HG03064 (cell line): ENCODE measurements at regions not wholly inside any gene's neighbourhood (a gene's known extent, or its start where the extent isn't known, plus 50 kb on each side); places are given as distances from the start of the nearest gene placed in this dataset.
"Not testable (repeated sequence)": the region's sequence is repeated elsewhere in the genome, so short reads cannot be mapped to it uniquely, and the experiment has no call there.

Source experiments
- ATAC-seq: cut with Tn5 transposase; IDR thresholded peaks from one replicate; pipeline ENCODE4 v1.9.1; 2021; ENCODE audit warnings: low read depth; ENCODE audit not compliant: unreplicated experiment

DNA sequence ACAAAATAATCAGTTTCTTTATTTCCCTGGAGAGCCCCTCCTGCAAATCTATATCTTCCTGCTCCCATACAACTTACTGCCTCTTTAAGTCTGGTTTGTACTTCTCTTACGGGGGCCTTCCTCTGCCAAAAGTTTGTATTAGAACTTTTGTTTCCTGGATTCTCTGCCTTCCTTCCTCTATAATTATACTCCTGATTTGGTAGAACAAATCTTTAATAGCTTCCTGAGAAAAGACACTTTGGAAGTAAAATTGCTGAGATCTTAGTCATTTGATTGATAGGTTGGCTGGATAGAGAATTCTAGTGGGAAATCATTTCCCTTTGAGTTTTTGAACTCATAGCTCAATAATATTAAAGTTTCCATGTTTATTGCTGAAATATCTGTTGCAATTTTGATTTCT, 499.2 kb downstream of the RAB38 start:
- no peak for ATAC-seq

DNA sequence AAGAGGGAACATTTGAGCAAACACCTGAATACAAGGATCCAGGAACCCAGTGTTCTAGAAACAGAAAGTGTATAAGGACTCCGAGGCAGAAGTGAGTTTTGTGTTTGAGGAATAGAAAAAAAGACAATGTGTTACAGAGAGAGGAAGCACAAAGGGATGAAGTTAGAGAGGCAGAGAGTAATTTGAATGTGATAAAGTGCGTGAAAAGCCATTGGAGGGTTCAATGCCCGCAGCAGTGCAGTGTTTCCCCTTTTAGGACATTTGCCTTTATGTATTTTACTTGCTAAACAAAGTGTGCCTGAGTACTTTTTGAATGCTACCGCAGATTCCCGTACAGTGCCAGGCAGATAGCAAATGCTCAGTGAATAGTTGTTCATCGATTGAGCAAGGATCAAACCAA, 508.5 kb downstream of the RAB38 start:
- no peak for ATAC-seq

DNA sequence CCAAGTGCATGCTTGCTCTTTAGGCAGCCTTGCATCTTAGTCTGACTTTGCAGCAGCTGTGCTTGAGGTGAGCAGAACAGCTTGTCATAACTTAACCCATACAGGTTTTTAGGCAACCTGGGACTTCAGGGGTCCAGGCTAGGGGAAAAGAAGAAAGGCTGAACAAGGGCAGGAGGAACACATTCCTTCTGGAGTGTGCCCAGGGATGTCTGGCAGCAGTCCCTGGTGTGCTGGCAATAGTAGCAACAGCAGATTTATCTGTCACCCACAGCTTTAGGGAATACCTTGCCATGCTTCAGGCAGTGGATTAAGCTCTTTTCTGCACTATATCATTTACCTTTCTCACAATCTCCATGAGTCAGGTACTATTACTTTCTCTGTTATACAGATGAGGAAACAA, 513.0 kb downstream of the RAB38 start:
- ATAC-seq: no peak

DNA sequence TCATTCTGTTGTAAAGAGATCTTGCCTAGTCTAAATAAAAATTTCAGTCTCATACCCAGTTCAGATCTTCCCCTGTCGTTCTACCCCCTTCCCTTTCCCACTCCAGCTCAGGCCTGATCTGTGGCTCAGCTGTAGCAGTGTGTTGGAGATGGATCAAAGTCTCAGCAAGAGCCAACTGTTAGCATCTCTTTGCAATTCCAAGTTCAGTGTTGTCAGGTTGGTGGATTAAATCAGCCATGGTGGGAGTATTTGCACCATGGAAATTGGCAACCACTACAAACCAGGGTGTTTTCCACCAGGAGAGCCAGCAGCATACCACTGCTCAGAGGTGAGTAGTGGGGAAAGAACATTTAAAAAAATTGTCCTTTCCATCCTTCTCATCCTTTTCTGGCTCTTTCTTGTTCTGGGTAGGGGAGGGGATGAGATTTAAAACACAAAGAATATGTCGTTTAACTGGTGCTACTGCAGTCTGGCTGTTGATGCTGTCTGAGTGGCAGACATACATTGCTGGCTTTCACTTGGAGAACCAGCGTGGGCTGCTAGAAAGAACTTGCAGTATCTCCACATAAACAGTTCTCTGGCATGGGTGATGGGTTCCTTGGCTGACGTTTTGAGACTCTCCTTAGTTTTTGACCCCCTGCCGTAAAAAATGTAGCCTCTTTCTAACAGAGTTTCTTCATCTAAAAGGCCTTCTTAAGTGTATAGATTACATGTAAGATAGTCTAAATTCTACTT, 514.1 kb downstream of the RAB38 start:
- ATAC-seq: no peak

DNA sequence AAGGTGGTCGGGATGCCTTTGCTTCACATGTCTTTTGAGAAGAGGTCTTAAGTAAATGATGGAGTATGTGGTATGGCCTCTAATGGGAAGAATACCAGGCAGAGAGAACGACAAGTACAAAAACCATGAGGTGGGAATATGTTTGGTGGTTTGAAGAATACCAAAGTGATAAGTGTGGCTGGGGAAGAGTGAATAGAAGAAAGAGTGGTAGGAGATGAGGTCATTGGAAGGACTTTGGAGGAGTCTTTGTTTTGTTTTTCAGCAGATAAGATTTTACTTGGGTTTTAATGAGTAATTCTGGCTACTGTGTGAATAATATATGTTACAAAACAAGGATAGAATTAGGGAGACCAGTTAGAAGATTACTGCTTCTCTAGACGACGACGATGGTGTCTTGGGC, 515.4 kb downstream of the RAB38 start:
- ATAC-seq: no peak

DNA sequence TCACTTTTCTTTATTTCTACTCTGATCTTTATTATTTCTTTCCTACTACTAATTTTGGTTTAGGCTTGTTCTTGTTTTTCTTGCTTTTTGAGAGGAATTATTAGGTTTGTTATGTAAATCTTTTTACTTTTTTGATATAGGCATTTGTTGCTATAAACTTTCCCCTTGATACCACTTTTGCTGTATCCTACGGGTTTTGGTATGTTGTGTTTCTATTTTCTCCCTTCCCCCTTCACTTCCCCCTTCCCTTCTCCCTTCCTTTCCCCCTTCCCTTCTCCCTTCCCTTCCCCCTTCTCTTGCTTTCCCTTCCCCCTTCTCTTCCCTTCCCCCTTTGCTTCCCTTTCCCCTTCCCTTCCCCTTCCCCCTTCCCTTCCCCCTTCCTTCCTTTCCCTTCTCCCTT, 529.6 kb downstream of the RAB38 start:
- no peak for ATAC-seq

DNA sequence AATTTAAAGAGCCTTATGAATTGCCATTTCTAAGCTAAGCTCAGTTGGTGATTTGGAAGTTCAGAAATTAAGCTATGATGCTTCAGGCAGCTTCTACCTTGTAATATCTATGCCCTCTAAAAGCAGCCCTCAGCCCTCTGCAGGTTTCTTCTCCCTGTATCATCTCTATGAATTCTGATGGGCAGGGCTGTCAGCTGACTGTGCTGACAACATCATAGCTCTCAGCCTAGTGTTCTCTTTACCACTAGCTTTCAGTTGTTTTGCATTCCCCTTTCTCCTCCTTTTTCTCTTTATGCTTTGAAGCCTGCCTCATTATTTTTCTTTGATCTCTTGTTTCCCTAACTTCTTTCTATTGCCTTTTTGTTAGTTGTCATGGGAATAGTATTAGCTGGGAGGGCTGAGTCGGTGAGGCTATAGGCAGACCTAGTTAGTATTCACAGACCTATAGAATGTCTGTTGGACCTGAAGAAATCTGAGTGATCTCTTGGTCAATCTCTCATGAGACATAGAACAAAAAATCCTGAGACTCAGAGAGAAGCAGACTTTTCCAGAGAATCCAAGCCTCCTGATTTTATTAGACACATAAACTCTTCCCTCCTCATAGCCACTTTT, 535.4 kb downstream of the RAB38 start:
- no peak for ATAC-seq

DNA sequence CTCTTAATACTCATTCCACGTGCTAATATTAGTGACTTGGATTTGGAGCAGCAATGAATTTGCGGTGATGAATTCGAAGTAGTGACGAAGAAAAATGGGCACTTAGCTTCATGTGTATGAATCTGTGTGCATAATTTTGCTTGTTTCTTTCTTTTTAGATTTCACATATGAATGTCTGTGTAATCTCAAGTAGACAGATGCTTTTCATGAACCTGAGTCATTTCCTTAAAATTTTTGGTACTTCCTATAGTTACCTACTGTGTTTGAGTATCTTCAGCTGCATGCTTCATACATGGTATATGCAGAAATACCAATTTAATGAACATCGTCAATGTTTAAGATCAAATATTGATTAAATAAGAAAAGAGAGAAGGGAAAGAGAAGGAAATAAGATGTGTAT, 540.2 kb downstream of the RAB38 start:
- no peak for ATAC-seq

DNA sequence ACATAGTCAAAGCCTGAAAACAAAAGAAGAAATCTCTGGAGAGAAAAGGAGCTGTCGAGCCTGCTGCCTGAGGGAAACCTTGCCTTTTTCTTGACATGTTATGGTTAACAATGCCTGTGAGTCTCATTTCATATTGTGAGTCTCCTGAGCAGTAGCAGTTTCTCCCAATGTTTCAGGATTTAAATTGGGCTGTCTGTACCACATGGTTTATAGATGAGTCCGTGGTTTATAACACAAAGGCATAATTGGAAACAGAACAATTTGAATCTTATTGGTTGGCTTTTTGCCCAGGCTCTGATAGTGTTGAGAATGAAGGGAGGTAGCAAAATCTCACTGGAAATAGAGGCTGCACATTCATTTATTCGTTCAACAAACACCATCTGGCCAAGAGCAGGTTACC, 540.9 kb downstream of the RAB38 start:
- ATAC-seq: no peak

DNA sequence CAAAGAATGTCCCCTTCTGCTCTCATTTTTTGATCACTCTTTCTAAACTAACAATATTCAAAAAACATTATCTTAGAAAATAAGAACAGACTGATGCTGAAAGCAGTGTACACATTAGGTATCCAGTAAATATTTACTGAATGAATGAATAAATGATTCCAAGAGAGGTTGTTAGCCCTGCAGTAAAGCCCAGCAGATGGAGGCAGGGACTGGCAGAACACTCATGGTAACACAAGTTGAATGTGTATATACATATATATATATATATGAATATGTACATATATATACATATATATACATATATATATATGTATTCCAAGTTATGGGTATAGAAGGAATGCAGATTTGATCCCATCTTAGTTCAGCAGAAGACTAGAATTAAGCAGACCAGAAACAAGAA, 546.3 kb downstream of the RAB38 start:
- no peak for ATAC-seq

DNA sequence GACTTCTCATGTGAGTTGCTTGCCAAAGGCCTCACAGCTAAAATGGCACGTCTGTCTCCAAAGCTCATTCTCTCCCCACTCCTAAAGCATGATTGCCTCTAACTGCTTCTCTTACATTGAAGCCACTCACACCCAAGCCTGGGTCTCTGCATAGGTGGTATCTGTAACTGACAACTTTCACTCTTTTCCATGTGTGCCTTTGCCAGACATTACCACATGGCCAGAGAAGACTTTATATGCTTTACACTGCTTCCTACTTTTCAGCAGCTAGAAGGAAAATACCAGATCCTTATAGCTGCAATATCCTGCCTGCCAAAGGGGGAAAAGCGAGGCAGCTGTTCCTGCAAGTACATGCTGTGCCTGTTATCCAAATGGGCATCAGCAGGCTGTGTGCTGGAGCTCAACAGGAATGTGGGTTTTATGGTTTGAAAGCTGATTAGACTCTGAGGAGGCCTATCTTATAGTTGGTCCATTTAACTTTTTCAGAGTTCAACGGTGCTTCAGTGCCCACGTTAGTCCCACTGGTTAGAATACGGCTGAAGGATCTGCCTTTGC, 547.1 kb downstream of the RAB38 start:
- no peak for ATAC-seq

DNA sequence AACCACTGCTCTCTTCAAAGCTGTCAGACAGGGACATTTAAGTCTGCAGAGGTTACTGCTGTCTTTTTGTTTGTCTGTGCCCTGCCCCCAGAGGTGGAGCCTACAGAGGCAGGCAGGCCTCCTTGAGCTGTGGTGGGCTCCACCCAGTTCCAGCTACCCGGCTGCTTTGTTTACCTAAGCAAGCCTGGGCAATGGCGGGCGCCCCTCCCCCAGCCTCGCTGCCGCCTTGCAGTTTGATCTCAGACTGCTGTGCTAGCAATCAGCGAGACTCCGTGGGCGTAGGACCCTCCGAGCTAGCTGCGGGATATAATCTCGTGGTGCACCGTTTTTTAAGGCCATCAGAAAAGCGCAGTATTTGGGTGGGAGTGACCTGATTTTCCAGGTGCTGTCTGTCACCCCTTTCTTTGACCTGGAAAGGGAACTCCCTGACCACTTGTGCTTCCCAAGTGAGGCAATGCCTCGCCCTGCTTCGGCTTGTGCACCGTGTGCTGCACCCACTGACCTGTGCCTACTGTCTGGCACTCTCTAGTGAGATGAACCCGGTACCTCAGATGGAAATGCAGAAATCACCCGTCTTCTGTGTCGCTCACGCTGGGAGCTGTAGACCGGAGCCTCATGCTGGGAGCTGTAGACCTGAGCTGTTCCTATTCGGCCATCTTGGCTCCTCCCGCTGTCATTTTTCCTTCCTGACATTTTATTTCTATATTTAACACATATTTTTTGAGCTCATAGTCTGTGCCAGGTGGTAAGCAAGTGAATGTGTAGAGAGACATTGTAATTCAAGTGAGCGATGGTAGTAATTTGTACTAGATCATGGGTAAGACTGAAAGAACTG, 551.5 kb downstream of the RAB38 start:
- not testable (repeated sequence) for ATAC-seq

DNA sequence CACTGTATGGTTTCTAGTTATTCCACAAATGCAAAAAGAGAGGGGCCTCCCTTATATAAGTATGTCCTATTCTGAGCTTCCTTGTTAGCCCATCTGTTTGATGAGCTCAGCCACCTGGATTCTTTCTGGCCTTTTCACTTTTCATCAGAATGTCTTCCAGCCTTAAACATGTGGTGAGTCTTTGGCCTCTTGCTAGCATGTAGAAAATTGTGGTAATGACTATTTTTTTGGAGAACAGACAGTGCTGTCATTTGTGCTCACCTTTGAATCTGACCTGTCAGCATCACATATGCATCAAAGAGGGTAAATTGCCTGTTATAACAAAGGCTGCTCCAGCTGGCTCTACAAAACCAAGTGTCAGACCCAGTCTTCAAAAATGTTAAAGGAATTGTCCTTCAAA, 558.7 kb downstream of the RAB38 start:
- ATAC-seq: no peak

DNA sequence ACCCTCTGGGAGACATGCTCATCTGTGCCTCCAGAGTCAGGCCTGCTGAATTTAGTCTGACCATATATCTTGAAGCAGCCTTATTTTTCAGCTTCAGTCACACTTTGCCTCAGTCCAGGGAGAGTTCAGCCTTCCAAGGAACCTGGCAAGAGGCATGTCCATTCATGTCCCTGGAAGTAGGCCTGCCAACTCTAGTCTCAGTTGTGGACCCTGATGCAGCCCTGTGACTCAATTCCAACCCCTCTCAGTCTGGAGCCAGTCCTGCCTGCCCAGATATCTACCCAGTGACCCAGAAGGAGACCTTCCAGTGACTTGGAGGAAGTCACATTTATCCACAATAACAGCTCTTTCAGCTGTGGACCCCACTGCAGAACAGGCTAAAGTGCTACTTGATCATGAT, 566.6 kb downstream of the TMEM135 start:
- ATAC-seq: no peak

DNA sequence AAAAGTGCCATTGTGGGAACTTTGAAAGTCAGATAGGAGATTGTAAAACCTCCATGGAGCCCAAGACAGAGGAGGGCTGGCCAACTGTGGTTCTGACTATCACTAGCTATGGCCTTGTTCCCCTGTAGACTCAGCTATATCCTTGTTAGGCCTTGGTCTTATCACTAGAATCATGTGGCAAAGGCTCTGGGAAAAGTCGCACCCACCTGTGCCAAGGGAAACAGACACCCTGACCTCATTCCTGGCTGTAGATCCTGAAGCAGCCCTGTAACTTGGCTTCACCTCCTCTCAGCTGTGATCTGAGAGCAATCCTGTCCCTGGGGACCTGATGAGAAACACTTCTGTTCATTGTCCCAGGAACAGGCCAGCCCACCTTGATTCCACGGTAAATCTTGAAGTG, 566.2 kb downstream of the TMEM135 start:
- no peak for ATAC-seq

DNA sequence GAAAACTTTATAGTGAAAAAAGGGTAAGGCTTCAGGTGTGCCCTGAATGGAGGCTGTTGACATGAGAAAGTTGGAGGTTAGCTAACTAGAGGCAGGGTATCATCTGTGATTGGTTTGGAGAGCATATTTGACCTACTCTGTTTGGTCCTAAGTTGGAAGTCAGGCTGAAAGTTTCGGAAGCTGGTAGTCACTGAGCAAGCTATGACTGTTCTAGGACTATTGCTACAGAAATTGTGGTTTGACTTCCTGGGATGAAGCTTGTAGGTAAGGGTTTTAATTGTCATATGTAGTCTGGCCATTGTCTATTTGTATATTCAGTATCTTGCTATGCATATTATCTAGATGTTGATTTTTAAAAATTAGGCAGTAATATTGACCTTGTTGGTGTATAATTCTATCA, 565.0 kb downstream of the TMEM135 start:
- ATAC-seq: no peak

DNA sequence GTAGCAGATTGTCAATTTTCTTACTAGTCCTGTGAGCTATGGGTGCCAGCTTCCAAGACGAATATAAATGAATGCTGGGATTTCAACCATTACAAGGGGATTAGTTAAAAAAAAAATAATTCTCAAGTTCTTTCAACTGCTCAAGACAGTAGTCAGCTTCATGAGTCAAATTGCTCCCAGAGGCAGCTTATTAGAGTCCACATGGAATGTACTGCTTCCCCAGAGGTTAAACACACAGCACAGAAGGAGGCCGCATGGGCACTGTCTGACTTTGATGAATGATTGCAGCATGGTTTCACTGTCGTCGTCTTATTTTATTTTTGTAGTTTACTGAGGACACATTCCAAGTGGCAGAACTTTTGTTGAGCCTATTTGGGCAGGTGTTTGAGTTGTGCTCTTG, 563.2 kb downstream of the TMEM135 start:
- no peak for ATAC-seq

DNA sequence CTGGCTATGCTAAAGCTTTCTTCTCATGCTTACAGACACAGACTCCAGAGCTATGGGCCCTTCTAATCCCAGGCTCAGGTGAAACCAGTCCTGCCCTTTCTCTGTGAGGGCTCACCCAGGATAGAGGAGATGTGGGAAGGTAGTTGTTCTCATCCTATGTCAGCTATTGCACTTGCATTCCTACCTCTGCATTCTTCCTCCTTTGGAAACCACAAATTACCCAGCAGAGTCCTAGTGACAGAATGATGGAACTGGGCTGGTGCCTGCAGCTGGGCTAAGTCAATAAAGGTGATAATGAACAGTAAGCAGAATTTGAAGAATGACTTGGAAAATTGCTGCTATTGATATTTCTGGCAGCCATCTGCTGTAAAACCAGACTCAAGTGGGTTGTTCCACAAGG, 560.0 kb downstream of the TMEM135 start:
- ATAC-seq: no peak

DNA sequence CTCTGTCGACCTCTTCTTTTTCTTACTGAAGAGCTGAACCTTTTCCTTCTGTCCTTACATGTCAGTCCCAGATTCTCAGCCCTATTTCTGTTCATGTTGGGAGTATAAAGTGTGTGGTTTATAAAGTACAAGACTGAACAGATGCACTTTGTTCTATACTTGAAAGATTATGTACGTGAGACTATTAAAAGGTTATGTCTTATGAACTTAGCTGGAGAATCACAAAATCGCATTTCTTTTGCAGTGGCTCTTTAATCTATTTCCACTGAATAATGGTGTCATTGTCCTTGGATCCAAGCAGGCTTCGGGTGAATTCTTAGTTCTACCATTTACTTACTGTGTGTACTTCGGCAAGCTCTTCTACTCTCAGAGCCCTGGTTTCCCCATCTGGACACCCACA, 558.4 kb downstream of the TMEM135 start:
- ATAC-seq: no peak

DNA sequence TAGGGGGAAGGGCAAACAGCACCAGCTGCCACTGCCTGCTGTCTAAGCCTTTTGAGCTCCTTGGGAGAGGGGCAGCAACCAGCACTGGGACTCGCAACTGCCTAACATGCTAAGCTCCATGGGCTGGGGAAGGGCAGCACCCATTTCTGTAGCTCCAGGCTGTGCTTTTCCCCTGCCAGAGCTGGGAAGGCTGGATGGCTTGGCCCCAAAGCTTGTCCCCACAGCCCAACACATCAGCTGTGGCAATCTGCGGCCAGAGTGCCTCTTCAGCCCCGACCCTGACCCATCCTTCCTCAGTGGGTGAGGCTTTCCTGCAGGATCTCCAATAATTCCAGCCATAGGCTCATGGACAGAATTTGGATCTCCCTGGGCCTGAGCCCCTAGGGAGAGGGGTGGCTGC, 551.3 kb downstream of the TMEM135 start:
- no peak for ATAC-seq

DNA sequence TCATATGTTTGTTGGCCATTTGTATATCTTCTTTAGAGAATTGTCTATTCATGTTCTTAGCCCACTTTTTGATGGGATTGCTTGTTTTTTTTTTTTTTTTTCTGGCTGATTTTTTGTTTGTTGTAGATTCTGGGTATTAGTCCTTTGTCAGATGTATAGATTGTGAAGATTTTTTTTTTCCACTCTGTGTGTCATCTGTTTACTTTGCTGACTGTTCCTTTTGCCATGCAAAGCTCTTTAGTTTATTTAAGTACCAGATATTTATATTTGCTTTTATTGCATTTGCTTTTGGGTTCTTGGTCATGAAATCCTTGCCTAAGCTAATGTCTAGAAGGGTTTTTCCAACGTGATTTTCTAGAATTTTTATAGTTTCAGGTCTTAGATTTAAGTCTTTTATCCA, 547.9 kb downstream of the TMEM135 start:
- not testable (repeated sequence) for ATAC-seq
